ENCODE measurements at regions not wholly inside any gene's neighbourhood (a gene's known extent, or its start where the extent isn't known, plus 50 kb on each side); places are given as distances from the start of the nearest gene placed in this dataset.

DNA sequence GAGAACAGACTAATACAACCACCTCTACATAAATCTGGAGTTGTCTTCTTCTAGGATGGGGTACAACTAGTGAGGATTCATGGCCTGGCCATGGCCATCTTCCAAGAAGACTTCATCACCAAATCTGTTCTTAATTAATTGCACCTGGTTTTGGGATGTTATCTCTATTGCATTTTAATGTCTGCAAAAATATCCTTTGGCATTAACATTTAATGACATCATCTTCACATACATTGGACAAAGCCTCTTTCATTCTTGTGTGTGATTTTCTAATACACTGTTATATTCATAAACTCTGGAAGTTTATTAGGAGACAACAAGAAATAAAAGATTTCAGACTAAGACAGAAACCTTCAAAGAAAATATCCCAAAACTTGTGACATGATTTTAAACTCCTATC lies 124.2 kb upstream of the ABCB5 start:
- no peak for TF ChIP-seq CTCF (IDR thresholded peaks at IDR 0.05; ENCODE audit: insufficient read depth, low read depth, low read length)
- TF ChIP-seq EZH2 (IDR thresholded peaks at IDR 0.05; ENCODE audit: insufficient read depth, low read length), result no peak

Measured in astrocyte (in vitro differentiated cells and primary cell).